ENCODE measurements at regions not wholly inside any gene's neighbourhood (a gene's known extent, or its start where the extent isn't known, plus 50 kb on each side); places are given as distances from the start of the nearest gene placed in this dataset.

- ChIA-PET POLR2A (no interaction called here), CTCF (no interaction called here)
- Histone ChIP-seq H3K36me3 (ENCODE audit: control insufficient read depth, insufficient read depth, low read length) (no peaks in the 10 kb centered on the region), H3K4me3 (ENCODE audit: low read depth, low read length) (no peak overlapping the region), H3K27me3 (ENCODE audit: control insufficient read depth, insufficient read depth, low read length) (no peaks in the 10 kb centered on the region)
- TF ChIP-seq CTCF (IDR thresholded peaks at IDR 0.05; ENCODE audit: insufficient read depth, low read depth, low read length): no peak
- no peak for DNase-seq (ENCODE audit: low read depth)
These were observed 1134.1 kb upstream of the DDX18 start for GRCh38 chr2:116680256-116680936.

GRCh38 chr2:116687371-116687770, 1127.1 kb upstream of the DDX18 start:
- CTCF ChIA-PET: no interaction called here
- Histone ChIP-seq H3K36me3 (ENCODE audit: control insufficient read depth, insufficient read depth, low read length) (no peaks in the 10 kb centered on the region), H3K4me3 (ENCODE audit: low read depth, low read length) (no peak overlapping the region), H3K27me3 (ENCODE audit: control insufficient read depth, insufficient read depth, low read length) (no peaks in the 10 kb centered on the region)
- POLR2A ChIA-PET: no interaction called here
- DNase-seq (ENCODE audit: low read depth): no peak
- no peak for TF ChIP-seq CTCF (IDR thresholded peaks at IDR 0.05; ENCODE audit: insufficient read depth, low read depth, low read length)

GRCh38 chr2:116692988-116693387, 1121.5 kb upstream of the DDX18 start:
- no peak for TF ChIP-seq CTCF (IDR thresholded peaks at IDR 0.05; ENCODE audit: insufficient read depth, low read depth, low read length)

GRCh38 chr2:116696223-116696622, 1118.3 kb upstream of the DDX18 start:
- ChIA-PET POLR2A (no interaction called here), CTCF (no interaction called here)
- TF ChIP-seq CTCF (IDR thresholded peaks at IDR 0.05; ENCODE audit: insufficient read depth, low read depth, low read length): no peak
- Histone ChIP-seq H3K27me3 (ENCODE audit: control insufficient read depth, insufficient read depth, low read length) (no peaks in the 10 kb centered on the region), H3K4me3 (ENCODE audit: low read depth, low read length) (no peak overlapping the region), H3K36me3 (ENCODE audit: control insufficient read depth, insufficient read depth, low read length) (no peaks in the 10 kb centered on the region)
- DNase-seq (ENCODE audit: low read depth): no peak

More at GRCh38 chr2:116692988-116693387, 1121.5 kb upstream of the DDX18 start:
- H3K27me3 ChIP-seq (ENCODE audit: control insufficient read depth, insufficient read depth, low read length): no peaks in the 10 kb centered on the region
- H3K36me3 ChIP-seq (ENCODE audit: control insufficient read depth, insufficient read depth, low read length): no peaks in the 10 kb centered on the region
- ChIA-PET CTCF (no interaction called here), POLR2A (no interaction called here)
- H3K4me3 ChIP-seq (ENCODE audit: low read depth, low read length): no peak overlapping the region
- no peak for DNase-seq (ENCODE audit: low read depth)

- Histone ChIP-seq H3K27me3 (ENCODE audit: control insufficient read depth, insufficient read depth, low read length) (no peaks in the 10 kb centered on the region), H3K36me3 (ENCODE audit: control insufficient read depth, insufficient read depth, low read length) (no peaks in the 10 kb centered on the region), H3K4me3 (ENCODE audit: low read depth, low read length) (no peak overlapping the region)
- no peak for TF ChIP-seq CTCF (IDR thresholded peaks at IDR 0.05; ENCODE audit: insufficient read depth, low read depth, low read length)
- POLR2A ChIA-PET: no interaction called here
- DNase-seq (ENCODE audit: low read depth): no peak
- CTCF ChIA-PET: no interaction called here
These were observed 1117.6 kb upstream of the DDX18 start for GRCh38 chr2:116696903-116697302.

Measured in BJ (cell line).